ENCODE measurements at regions not wholly inside any gene's neighbourhood (a gene's known extent, or its start where the extent isn't known, plus 50 kb on each side); places are given as distances from the start of the nearest gene placed in this dataset.

DNA sequence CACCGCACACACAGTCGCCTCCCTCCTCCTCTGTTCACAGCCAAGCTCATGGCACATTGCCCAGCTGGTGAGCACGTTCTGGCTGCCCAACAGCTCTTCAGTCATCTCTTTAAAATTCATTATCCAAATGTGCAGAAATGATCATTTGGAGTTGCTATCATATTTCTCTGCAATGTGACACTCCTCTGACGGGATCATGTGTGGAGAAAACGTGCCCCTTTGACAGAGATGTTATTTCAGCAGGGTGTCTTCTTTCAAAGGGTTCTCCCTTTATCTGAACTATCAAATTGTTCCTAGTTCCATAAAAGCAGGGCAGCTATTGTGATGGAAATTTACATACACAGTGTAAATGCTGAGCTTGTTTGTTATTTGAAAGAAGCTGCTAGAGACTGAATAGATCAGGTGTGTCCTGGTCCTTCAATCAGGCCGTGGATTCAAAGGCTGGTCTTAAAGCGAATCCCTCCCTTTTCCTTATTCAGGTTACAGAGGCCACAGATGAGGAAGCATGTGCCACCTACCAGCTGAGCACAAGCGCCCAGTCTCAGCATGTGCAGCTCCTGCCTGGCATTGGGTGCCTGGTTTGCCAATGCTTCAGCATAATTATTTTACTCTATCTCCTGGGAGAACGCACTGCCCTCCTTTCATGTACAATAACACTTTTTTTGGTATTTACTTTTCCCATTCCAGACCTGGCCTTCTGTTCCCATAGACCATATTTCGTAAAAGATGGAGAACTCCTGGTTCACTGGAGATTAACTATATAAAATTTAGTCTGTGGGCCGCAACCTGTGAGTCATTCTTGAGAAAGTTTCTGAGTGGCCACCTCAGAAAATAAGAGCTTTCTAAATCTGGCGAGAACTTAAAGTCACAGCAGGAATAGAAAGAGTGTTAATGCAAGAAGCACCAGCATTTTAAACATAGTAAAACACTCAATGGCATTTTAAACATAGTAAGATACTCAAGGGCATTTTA lies 433.7 kb downstream of the ENC1 start:
- Histone ChIP-seq H3K36me3 (no peaks in the 10 kb centered on the region; the same call in 1 of the 2 replicates), H3K4me3 (no peak overlapping the region), H3K9me3 (replicated peaks) (no peaks in the 10 kb centered on the region), H3K27ac (peak overlapping the region; percentile 65), H3K27me3 (no peaks in the 10 kb centered on the region), H3K4me1 (peaks cover 51% of the 10 kb centered on the region)
- DNase-seq: peak; percentile 84 to 87

DNA sequence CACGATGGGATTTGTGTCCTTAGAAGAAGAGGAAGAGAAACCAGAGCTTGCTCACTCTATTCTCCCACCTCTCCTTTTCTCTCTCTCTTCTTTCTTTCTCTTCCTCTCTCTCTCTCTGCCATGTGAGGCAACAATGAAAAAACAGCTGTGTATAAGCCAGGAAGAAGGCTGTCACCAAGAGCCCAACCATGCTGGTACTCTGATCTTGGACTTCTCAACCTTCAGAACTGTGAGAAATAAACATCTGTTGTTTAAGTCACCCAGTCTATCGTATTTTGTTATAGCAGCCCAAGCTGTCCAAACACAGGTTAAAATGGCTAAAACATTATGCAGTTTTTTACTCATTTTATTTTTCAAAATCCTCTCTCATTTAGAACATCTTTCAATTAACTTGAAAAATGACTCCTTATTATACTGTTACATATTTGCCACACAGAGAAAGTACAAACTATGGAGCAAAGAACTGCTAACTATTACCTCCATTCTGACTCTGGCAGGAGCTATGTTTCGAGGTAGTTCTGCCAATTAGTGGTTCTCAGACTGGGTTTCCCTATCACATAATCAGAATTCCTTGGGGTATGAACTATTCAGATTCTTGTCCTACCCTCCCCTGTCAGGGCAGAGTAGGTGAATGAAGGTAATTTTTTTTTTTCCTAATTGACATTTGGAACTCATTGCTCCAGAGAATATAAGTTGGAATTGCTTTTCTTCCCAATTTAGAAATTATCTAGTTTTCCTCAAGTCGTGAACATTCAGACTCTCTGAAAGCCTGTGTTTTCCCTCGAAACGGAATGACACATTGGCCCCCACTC lies 434.6 kb downstream of the ENC1 start:
- no peaks in the 10 kb centered on the region for H3K9me3 ChIP-seq (replicated peaks)
- DNase-seq: peak in 1 of 2 experiments; percentile 54
- H3K4me1 ChIP-seq: peaks cover 60% of the 10 kb centered on the region
- peak overlapping the region; percentile 65 for H3K27ac ChIP-seq
- peak overlapping the region; percentile 9 for H3K4me3 ChIP-seq
- H3K36me3 ChIP-seq: no peaks in the 10 kb centered on the region; the same call in 1 of the 2 replicates
- no peaks in the 10 kb centered on the region for H3K27me3 ChIP-seq

DNA sequence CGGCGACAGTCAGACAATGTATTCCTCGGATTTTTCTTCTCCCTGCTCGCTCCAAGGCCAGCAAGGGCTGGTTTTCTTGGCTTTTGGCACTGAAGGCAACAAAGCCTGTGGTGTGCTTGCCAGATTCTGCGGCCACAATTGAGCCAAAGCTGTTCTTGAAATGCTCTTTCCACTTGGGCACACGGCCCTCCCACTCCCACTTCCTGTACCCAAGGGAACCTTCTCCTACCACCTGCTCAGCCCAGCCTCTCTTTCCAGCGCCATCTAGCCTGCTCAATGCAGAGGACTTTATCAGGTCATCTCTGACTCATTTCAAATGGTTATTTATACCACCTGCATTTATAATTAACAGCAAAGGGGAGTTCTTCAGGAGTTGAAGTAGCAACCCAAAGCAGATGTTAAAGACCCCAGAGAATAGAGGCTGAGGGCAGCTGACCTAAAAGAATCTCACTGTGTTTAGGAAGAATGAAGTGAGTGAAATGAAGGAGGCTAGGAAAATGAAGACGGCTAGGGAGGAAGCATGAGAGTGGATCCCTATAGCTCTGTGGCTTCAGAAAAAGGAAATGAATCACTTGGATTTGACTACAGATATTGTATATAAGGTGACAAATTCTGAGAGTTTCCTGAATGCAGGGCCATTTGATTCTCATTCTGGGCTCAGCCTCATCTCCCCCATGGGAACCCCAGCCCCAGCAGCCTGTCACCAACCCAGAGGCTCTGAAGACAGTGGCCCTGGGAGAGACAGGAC lies 439.0 kb downstream of the ENC1 start:
- Histone ChIP-seq H3K4me1 (peaks cover 58% of the 10 kb centered on the region), H3K27ac (peak overlapping the region; percentile 81), H3K4me3 (peak overlapping the region; percentile 35), H3K9me3 (replicated peaks) (no peaks in the 10 kb centered on the region), H3K27me3 (no peaks in the 10 kb centered on the region), H3K36me3 (no peaks in the 10 kb centered on the region)
- DNase-seq: peak; percentile 86 to 90

DNA sequence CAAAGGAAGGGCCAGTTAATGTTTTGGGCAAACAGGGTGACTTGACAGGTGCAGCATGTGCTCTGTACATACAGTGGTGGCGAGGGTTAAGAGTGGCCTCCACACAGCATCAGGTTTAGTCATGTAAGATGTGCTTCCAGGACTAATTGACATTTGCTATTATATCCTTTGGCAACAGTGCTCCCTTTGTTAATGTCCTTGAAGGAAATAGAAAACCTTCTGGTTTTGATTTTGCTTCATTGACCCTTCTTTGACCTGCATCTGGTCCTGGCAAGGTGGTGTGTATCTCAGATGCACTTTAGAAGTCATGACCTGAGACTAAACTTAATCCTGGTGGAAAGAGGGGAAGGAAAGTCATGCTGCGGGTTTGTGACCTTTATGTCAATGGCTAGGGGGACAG lies 440.0 kb downstream of the ENC1 start:
- Histone ChIP-seq H3K36me3 (no peaks in the 10 kb centered on the region), H3K27me3 (no peaks in the 10 kb centered on the region), H3K27ac (peak overlapping the region; percentile 81), H3K4me1 (peaks cover 48% of the 10 kb centered on the region), H3K9me3 (replicated peaks) (no peaks in the 10 kb centered on the region), H3K4me3 (peak overlapping the region; percentile 35)
- DNase-seq: peak; percentile 81 to 90

DNA sequence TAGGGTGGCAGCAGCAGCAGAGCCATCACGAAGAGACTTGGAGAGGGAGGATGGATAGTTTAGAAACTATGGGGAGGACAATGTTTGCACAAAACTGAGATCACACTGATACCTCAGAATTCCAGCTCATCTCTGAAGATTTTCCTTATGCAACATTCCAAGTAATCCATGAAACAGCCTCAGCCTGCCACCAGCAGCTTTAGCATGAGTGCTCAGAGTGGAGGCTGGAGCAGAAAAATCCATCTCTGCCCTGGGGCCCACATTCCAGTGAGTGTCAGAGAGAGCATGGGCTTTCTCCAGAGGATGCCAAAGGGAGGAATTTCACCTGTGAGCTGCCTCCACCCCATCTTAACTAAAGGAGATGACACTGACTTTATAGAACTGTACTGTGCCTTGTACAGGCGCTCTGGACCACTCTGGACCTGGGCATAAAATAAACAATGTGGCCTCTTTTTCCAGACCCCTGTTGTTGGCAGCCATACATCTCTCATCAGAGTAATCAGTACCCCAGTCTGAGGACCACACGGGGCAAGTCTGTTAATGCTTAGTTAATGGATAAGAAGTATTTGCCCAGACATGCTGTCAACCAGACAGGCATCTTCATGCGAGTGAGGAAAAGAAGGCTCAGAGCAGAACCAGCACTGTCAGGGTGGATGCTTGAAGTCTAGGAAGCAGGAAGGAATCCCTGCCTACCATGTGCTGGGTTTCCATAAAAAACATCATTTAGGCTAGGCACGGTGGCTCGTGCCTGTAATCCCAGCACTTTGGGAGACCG lies 440.9 kb downstream of the ENC1 start:
- Histone ChIP-seq H3K36me3 (no peaks in the 10 kb centered on the region), H3K27ac (peak overlapping the region; percentile 81), H3K4me3 (no peak overlapping the region), H3K4me1 (peaks cover 40% of the 10 kb centered on the region), H3K27me3 (no peaks in the 10 kb centered on the region), H3K9me3 (replicated peaks) (no peaks in the 10 kb centered on the region)
- DNase-seq: no peak

DNA sequence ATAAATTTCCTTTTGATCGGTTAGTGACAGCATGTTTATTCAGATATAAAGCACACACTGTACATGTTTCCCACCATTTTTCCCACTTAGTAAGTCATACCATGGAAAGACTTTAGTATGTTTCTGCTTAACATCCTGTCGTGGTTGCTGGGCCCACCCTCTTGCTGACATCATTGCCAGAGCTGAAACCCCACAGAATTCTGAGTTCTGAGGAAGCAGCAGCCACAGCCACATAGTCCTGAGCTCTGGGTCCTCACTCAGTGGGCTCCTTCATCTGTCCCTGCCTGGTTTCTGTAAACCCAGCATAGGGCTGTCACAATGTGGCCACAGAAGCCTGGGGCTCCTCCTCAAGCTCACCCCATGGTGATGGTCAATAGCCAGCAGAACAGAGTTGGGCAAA lies 441.5 kb downstream of the ENC1 start:
- H3K4me3 ChIP-seq: no peak overlapping the region
- DNase-seq: peak in 1 of 2 experiments; percentile 24
- no peaks in the 10 kb centered on the region for H3K27me3 ChIP-seq
- H3K9me3 ChIP-seq (replicated peaks): no peaks in the 10 kb centered on the region
- H3K36me3 ChIP-seq: no peaks in the 10 kb centered on the region
- H3K4me1 ChIP-seq: peaks cover 40% of the 10 kb centered on the region
- H3K27ac ChIP-seq: no peak overlapping the region; the same call in 1 of the 2 replicates

DNA sequence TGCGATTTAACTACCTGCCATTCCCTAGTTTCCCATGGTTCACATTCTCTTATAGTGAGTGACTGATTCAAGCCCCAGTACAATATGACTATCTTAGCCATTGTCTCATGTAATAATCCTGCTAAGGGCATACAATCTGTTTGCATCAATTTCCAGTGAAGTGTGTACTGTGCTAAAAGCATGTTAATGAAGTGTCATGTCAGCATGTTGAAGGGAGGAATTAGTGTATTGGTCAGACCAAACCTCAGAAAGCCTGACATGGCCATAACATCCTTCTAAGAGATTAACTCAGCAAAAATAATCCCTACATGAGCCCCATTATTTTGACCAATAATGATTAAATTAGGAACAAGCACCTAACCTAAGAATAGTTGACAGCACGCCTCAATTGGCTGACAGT lies 442.4 kb downstream of the ENC1 start:
- no peak for DNase-seq
- Histone ChIP-seq H3K27ac (no peak overlapping the region), H3K27me3 (no peaks in the 10 kb centered on the region), H3K36me3 (no peaks in the 10 kb centered on the region), H3K4me3 (no peak overlapping the region), H3K9me3 (replicated peaks) (no peaks in the 10 kb centered on the region), H3K4me1 (peaks cover 40% of the 10 kb centered on the region)

- H3K27me3 ChIP-seq: no peaks in the 10 kb centered on the region
These were observed 444.3 kb downstream of the ENC1 start for GRCh38 chr5:74196233-74196632.

GRCh38 chr5:74194196-74194595 lies 446.3 kb downstream of the ENC1 start:
- no peak for DNase-seq
- Histone ChIP-seq H3K4me3 (no peak overlapping the region), H3K9me3 (replicated peaks) (no peaks in the 10 kb centered on the region), H3K36me3 (no peaks in the 10 kb centered on the region), H3K27me3 (no peaks in the 10 kb centered on the region), H3K4me1 (peaks cover 6% of the 10 kb centered on the region), H3K27ac (no peak overlapping the region)

More at GRCh38 chr5:74196233-74196632, 444.3 kb downstream of the ENC1 start:
- no peak for DNase-seq
- no peak overlapping the region for H3K4me3 ChIP-seq
- peaks cover 27% of the 10 kb centered on the region for H3K4me1 ChIP-seq
- no peak overlapping the region for H3K27ac ChIP-seq
- H3K36me3 ChIP-seq: no peaks in the 10 kb centered on the region
- no peaks in the 10 kb centered on the region for H3K9me3 ChIP-seq (replicated peaks)

GRCh38 chr5:74192606-74193299 lies 447.8 kb downstream of the ENC1 start:
- H3K27me3 ChIP-seq: no peaks in the 10 kb centered on the region
- no peaks in the 10 kb centered on the region for H3K36me3 ChIP-seq
- no peak for DNase-seq
- H3K27ac ChIP-seq: no peak overlapping the region
- H3K4me3 ChIP-seq: no peak overlapping the region
- no peaks in the 10 kb centered on the region for H3K9me3 ChIP-seq (replicated peaks)
- H3K4me1 ChIP-seq: no peaks in the 10 kb centered on the region

DNA sequence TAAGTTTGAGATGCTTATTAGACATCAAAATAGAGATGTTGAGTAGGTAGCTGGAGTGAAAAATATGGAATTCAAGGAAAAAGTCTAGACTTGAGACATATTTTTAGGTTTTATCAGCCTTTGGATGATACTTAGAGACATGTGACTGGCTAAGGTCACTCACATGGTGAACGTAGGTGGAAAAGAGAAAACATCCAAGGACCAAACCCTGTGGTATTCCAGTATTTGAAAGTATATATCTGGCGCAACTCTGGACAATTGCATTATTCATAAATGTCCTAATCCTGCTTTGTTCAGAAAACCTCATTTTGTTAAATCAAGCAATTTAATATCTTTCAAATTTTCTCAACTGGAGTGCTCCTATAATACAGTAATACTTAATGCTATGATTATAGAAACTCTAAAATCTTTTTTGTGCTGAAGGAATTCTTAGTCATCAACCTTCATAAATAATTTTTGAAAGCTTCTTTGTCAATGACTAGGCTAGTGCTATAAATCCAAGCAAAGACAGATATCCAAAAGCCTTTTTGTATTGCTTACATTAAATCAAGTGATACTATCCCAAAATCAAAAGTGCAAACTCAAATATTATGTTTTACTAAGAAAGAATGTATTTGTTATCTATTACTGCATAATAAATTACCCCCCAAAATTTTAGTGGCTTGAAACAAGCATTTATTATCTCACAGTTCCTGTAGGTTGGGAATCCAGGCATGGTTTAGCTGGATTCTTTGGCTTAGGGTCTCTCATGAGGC lies 452.0 kb downstream of the ENC1 start:
- Histone ChIP-seq H3K9me3 (replicated peaks) (no peaks in the 10 kb centered on the region), H3K4me1 (peaks cover 15% of the 10 kb centered on the region), H3K27ac (no peak overlapping the region), H3K27me3 (no peaks in the 10 kb centered on the region), H3K4me3 (no peak overlapping the region), H3K36me3 (no peaks in the 10 kb centered on the region)
- no peak for DNase-seq

- no peaks in the 10 kb centered on the region for H3K9me3 ChIP-seq (replicated peaks)
- no peak overlapping the region for H3K27ac ChIP-seq
- H3K36me3 ChIP-seq: no peaks in the 10 kb centered on the region
- no peak overlapping the region for H3K4me3 ChIP-seq
- H3K27me3 ChIP-seq: no peaks in the 10 kb centered on the region
- DNase-seq: no peak
- H3K4me1 ChIP-seq: peaks cover 15% of the 10 kb centered on the region
These were observed 452.8 kb downstream of the ENC1 start for GRCh38 chr5:74187757-74188156.
